ENCODE measurements at regions not wholly inside any gene's neighbourhood (a gene's known extent, or its start where the extent isn't known, plus 50 kb on each side); places are given as distances from the start of the nearest gene placed in this dataset.

DNA sequence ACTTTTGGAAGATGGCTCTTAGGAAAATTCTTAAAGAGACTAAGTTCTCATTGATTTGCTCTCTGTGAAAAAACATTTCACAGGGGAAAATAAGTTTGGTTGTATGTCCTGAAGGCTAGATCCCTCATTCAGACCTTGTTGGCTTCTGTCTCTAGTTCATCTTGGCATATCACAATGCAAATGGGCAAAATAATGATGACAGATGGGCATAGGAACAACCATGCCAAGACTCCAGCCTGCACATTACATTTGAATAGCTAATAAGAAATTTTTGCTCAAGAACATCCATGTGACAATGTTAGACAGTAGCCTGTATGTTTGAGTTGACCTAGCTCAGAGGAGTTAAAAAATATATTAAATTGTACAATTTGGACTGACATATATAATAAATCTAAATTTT is 292.9 kb downstream of the PLA2G4A start:
- intact Hi-C loops (cut with DNase I) = no loop called here
- Histone ChIP-seq H3K9me3 (no peaks in the 10 kb centered on the region), H3K36me3 (no peaks in the 10 kb centered on the region), H3K27ac (no peak overlapping the region), H3K4me1 (no peaks in the 10 kb centered on the region), H3K4me3 (replicated peaks in 1 of 3) (no peak overlapping the region), H3K27me3 (no peaks in the 10 kb centered on the region)
- no peak for DNase-seq
- no peak for TF ChIP-seq POLR2A (IDR thresholded peaks at IDR 0.05)
- TF ChIP-seq, protein P1, sequence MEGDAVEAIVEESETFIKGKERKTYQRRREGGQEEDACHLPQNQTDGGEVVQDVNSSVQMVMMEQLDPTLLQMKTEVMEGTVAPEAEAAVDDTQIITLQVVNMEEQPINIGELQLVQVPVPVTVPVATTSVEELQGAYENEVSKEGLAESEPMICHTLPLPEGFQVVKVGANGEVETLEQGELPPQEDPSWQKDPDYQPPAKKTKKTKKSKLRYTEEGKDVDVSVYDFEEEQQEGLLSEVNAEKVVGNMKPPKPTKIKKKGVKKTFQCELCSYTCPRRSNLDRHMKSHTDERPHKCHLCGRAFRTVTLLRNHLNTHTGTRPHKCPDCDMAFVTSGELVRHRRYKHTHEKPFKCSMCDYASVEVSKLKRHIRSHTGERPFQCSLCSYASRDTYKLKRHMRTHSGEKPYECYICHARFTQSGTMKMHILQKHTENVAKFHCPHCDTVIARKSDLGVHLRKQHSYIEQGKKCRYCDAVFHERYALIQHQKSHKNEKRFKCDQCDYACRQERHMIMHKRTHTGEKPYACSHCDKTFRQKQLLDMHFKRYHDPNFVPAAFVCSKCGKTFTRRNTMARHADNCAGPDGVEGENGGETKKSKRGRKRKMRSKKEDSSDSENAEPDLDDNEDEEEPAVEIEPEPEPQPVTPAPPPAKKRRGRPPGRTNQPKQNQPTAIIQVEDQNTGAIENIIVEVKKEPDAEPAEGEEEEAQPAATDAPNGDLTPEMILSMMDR (IDR thresholded peaks at IDR 0.05) = no peak

DNA sequence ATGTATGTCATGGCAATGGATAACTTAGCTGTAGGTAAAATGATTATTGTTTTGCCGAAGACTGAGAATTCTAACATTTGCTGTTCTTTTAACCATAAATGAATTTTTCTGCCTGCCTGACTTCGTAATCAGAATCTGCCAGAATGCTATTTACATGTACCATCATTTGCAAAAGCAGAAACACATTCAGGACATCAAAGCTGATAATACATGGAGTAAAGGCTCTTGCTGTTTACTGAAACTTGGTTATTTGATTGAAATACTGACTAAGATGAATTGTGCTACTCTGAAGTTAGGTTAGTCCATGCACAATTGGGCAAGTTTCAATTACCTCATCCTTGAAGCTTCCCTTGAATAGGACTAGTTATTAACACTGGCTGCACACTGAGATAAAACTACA is 293.8 kb downstream of the PLA2G4A start:
- no peaks in the 10 kb centered on the region for H3K27me3 ChIP-seq
- H3K4me3 ChIP-seq (replicated peaks in 1 of 3) = no peak overlapping the region
- no peaks in the 10 kb centered on the region for H3K4me1 ChIP-seq
- no peak overlapping the region for H3K27ac ChIP-seq
- TF ChIP-seq, protein P1 (IDR thresholded peaks at IDR 0.05) = no peak
- TF ChIP-seq POLR2A (IDR thresholded peaks at IDR 0.05) = no peak
- 92 to 95% methylated on average over 2 of the region's 2 CpGs for WGBS, 2 donors
- no peak for DNase-seq
- no peaks in the 10 kb centered on the region for H3K9me3 ChIP-seq
- no peaks in the 10 kb centered on the region for H3K36me3 ChIP-seq
- intact Hi-C loops (cut with DNase I) = no loop called here

DNA sequence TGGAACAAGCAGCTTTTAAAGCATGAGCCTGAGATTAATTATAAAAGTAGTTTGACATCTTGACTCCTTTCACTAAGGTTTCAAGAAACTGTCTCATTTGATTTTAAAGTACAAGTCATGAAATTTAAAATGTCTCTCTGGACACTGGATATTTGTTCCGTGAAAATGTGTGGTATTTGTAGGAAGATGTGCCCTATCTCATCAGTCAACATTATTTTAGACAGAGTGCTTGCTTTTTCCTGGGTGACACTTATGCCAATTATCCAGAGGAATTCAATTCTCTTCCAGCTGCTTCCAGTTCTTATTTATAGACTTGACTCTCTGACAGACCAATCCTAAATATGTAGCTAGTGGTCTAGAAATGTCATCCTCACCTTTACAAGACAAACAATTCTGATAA is 300.4 kb downstream of the PLA2G4A start:
- WGBS, 2 donors = 32 to 42% methylated on average over 1 of the region's 1 CpG
- Histone ChIP-seq H3K36me3 (no peaks in the 10 kb centered on the region), H3K27me3 (no peaks in the 10 kb centered on the region), H3K4me3 (replicated peaks in 1 of 3) (no peak overlapping the region), H3K9me3 (no peaks in the 10 kb centered on the region), H3K4me1 (no peaks in the 10 kb centered on the region), H3K27ac (no peak overlapping the region)
- intact Hi-C loops (cut with DNase I) = no loop called here
- DNase-seq = no peak
- TF ChIP-seq POLR2A (IDR thresholded peaks at IDR 0.05) = no peak
- TF ChIP-seq, protein P1 (IDR thresholded peaks at IDR 0.05) = no peak

DNA sequence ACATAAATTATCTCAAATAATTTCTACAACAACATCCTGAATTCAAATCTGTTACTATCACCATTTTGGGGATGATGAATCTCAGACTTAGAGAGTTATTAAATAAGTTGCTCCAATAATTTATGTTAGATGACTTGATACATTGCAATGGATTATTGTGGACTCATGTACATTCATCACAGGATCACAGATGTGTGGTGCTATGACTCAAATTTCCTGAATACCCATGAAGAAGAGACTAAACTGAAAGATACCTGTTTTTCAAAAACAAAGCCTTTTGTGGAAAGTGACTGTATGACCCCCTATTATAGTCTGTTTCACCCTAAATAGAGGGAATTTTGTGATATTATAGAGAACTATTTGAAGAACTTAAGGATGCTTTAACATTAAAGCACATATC is 315.0 kb downstream of the PLA2G4A start:
- intact Hi-C loops (cut with DNase I) = no loop called here

DNA sequence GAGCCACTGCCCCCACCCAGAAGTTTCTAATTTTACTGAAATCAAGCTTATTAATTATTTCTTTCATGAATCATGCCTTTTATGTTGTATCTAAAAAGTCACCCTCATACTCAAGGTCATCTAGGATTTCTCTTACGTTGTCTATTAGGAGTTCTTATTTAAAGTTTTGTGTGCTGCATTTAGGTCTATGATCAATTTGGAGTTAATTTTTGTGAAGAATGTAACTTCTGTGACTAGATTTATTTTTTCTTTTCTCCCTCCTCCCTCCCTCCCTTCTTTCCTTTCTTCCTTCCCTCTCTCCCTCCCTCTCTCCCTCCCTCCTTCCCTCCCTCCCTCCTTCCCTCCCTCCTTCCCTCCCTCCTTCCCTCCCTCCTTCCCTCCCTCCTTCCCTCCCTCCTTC is 317.6 kb downstream of the PLA2G4A start:
- DNase-seq = no peak
- no peak overlapping the region for H3K27ac ChIP-seq
- intact Hi-C loops (cut with DNase I) = no loop called here
- H3K4me3 ChIP-seq (replicated peaks in 1 of 3) = no peak overlapping the region
- no peaks in the 10 kb centered on the region for H3K4me1 ChIP-seq
- H3K9me3 ChIP-seq = no peaks in the 10 kb centered on the region
- H3K36me3 ChIP-seq = no peaks in the 10 kb centered on the region
- H3K27me3 ChIP-seq = no peaks in the 10 kb centered on the region
- TF ChIP-seq, protein P1 (IDR thresholded peaks at IDR 0.05) = no peak
- TF ChIP-seq POLR2A (IDR thresholded peaks at IDR 0.05) = no peak
- 0 to 49% methylated on average over 1 of the region's 1 CpG for WGBS, 2 donors

More for the DNA sequence above, 315.0 kb downstream of the PLA2G4A start:
- Histone ChIP-seq H3K27me3 (no peaks in the 10 kb centered on the region), H3K9me3 (no peaks in the 10 kb centered on the region), H3K36me3 (no peaks in the 10 kb centered on the region), H3K4me1 (no peaks in the 10 kb centered on the region), H3K4me3 (replicated peaks in 1 of 3) (no peak overlapping the region), H3K27ac (no peak overlapping the region)
- TF ChIP-seq, protein P1 (IDR thresholded peaks at IDR 0.05) = no peak
- no peak for TF ChIP-seq POLR2A (IDR thresholded peaks at IDR 0.05)
- DNase-seq = no peak
